Thoracic aorta (tissue), 2 donors: ENCODE measurements at regions not wholly inside any gene's neighbourhood (a gene's known extent, or its start where the extent isn't known, plus 50 kb on each side); places are given as distances from the start of the nearest gene placed in this dataset.

Source experiments
- ATAC-seq: fragments of 150-250 bp; one replicate; pipeline ENCODE4 v1.8.0; 2017; ENCODE audit warnings: low read depth; ENCODE audit not compliant: insufficient number of reproducible peaks, low FRiP score
- DNase-seq: peaks from one replicate; pipeline ENCODE4 v3.0.0-alpha.2; 2020; ENCODE audit warnings: low spot score
- H3K27ac ChIP-seq, 2 donors: fragments of 200-600 bp; sonication (generic); 1 replicate in 1 of 2; 2 replicates in 1 of 2; pipeline ENCODE4 v1.5.1; 2016; ENCODE audit warnings: mild to moderate bottlenecking in 2 of 2, moderate library complexity in 2 of 2
- H3K27me3 ChIP-seq: fragments of 200-600 bp; sonication (generic); replicated peaks from 2 replicates; pipeline ENCODE4 v1.6.0; 2016; ENCODE audit warnings: mild to moderate bottlenecking; ENCODE audit not compliant: insufficient read depth
- H3K36me3 ChIP-seq: fragments of 200-600 bp; sonication (generic); one replicate; pipeline ENCODE4 v1.5.1; 2016
- H3K4me1 ChIP-seq, 2 donors: fragments of 200-600 bp; sonication (generic); 1 replicate in 1 of 2; 2 replicates in 1 of 2; pipeline versions ENCODE4 v1.5.1 to v1.6.0; 2016; ENCODE audit warnings: low read depth in 2 of 2, mild to moderate bottlenecking in 1 of 2; ENCODE audit not compliant: control insufficient read depth in 1 of 2
- H3K4me3 ChIP-seq: fragments of 200-600 bp; sonication (generic); 2 replicates; pipeline ENCODE4 v1.5.1; 2016; ENCODE audit warnings: mild to moderate bottlenecking
- H3K9me3 ChIP-seq: fragments of 200-600 bp; sonication (generic); 2 replicates; pipeline ENCODE4 v1.5.1; 2016
- CTCF ChIP-seq: fragments of 200-600 bp; sonication (generic); IDR thresholded peaks from one replicate; pipeline ENCODE4 v1.5.1; 2019; ENCODE audit warnings: antibody characterized with exemption

DNA sequence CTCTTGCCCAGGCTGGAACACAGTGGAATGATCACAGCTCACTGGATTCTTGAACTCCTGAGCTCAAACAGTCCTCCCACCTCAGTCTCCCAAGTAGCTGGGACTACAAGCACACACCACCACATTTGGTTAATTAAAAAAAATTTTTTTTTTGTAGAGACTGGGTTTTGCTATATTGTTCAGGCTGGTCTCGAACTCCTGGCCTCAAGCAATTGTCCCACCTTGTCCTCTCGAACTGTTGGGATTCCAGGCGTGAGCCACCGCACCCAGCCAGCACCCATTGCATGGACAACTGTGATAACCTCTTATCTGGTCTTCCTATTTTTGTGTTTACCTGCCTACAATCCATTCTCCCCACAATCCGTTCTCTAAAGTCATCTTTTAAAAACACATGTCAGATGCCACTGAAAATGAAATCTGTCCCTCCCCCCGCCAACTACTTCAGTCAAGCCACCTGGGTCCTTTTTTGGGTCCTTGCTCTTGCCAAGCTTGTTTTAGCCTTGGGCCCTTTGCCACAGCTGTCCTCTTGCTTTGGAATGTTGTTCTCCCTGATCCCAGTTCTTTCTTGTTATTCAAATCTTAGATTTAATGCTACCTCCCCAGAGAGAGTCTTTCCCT is 250.5 kb downstream of the PIK3R1 start:
- Histone ChIP-seq H3K27ac (peak overlapping the region in 1 of 2 donors; percentile 14), H3K4me3 (no peak overlapping the region), H3K4me1 (peaks cover 3 to 18% of the 10 kb centered on the region in 2 donors), H3K9me3 (no peaks in the 10 kb centered on the region), H3K27me3 (no peaks in the 10 kb centered on the region), H3K36me3 (no peaks in the 10 kb centered on the region)
- TF ChIP-seq CTCF, result no peak
- no peak for ATAC-seq
- no peak for DNase-seq

GRCh38 chr5:68467208-68467607 is 251.7 kb downstream of the PIK3R1 start:
- Histone ChIP-seq H3K4me1 (peaks cover 3 to 18% of the 10 kb centered on the region in 2 donors), H3K36me3 (no peaks in the 10 kb centered on the region), H3K27me3 (no peaks in the 10 kb centered on the region), H3K9me3 (no peaks in the 10 kb centered on the region), H3K27ac (no peak overlapping the region), H3K4me3 (no peak overlapping the region)
- no peak for DNase-seq
- ATAC-seq, result no peak
- no peak for TF ChIP-seq CTCF

DNA sequence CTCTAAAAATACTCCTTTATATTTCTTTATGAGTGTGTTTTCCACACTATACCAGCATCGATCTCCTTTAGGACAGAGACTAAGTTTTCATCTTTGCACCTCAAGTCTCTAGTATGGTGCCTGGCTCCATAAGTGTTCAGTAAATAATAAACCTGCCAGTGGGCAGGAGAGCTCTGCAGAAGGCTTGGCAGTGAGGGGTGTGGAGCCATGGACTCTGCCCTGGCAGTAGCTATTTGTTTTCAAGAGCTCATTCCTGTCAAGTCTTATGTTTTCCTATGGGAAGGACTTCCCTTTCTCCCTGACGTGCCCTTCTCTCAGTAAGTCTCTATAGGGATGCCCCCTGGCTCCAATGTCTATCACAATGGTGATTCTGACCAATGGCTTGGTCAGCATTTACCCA is 252.2 kb downstream of the PIK3R1 start:
- H3K27ac ChIP-seq, result no peak overlapping the region
- no peaks in the 10 kb centered on the region for H3K9me3 ChIP-seq
- H3K36me3 ChIP-seq, result no peaks in the 10 kb centered on the region
- ATAC-seq, result no peak
- no peak overlapping the region for H3K4me3 ChIP-seq
- peaks cover 3 to 18% of the 10 kb centered on the region in 2 donors for H3K4me1 ChIP-seq
- no peaks in the 10 kb centered on the region for H3K27me3 ChIP-seq
- DNase-seq, result no peak
- no peak for TF ChIP-seq CTCF

- no peak overlapping the region for H3K27ac ChIP-seq
- H3K4me3 ChIP-seq, result no peak overlapping the region
- no peaks in the 10 kb centered on the region for H3K36me3 ChIP-seq
- H3K9me3 ChIP-seq, result no peaks in the 10 kb centered on the region
- H3K4me1 ChIP-seq, result peaks cover 3 to 18% of the 10 kb centered on the region in 2 donors
- H3K27me3 ChIP-seq, result no peaks in the 10 kb centered on the region
- TF ChIP-seq CTCF, result no peak
- ATAC-seq, result no peak
- no peak for DNase-seq
These were observed 252.8 kb downstream of the PIK3R1 start for GRCh38 chr5:68468322-68468721.

- no peak for TF ChIP-seq CTCF
- ATAC-seq (no peak), DNase-seq (no peak)
- Histone ChIP-seq H3K27ac (no peak overlapping the region), H3K4me1 (peaks cover 8 to 26% of the 10 kb centered on the region in 2 donors), H3K9me3 (no peaks in the 10 kb centered on the region), H3K4me3 (no peak overlapping the region), H3K36me3 (no peaks in the 10 kb centered on the region), H3K27me3 (no peaks in the 10 kb centered on the region)
These were observed 260.0 kb downstream of the PIK3R1 start for GRCh38 chr5:68475476-68475983.
